ENCODE measurements at regions not wholly inside any gene's neighbourhood (a gene's known extent, or its start where the extent isn't known, plus 50 kb on each side); places are given as distances from the start of the nearest gene placed in this dataset.

GRCh38 chr12:131345521-131346436, 365.1 kb upstream of the SFSWAP start:
- DNase-seq (ENCODE audit: low read depth in 1 of 2, low spot score in 1 of 2) = no peak
- in situ Hi-C loops (cut with HindIII; ENCODE audit: low pct_unique_long_range_greater_than_20kb, low sequenced_read_pairs) = no loop called here
- no peak for TF ChIP-seq JUND (IDR thresholded peaks at IDR 0.05; ENCODE audit: low read depth)

GRCh38 chr12:131346555-131347344, 364.1 kb upstream of the SFSWAP start:
- in situ Hi-C loops (cut with HindIII; ENCODE audit: low pct_unique_long_range_greater_than_20kb, low sequenced_read_pairs) = no loop called here
- no peak for DNase-seq (ENCODE audit: low read depth in 1 of 2, low spot score in 1 of 2)
- TF ChIP-seq JUND (IDR thresholded peaks at IDR 0.05; ENCODE audit: low read depth) = no peak

GRCh38 chr12:131347345-131347714, 363.6 kb upstream of the SFSWAP start:
- no peak for DNase-seq (ENCODE audit: low read depth in 1 of 2, low spot score in 1 of 2)
- no peak for TF ChIP-seq JUND (IDR thresholded peaks at IDR 0.05; ENCODE audit: low read depth)
- in situ Hi-C loops (cut with HindIII; ENCODE audit: low pct_unique_long_range_greater_than_20kb, low sequenced_read_pairs) = no loop called here

- in situ Hi-C loops (cut with HindIII; ENCODE audit: low pct_unique_long_range_greater_than_20kb, low sequenced_read_pairs) = no loop called here
- DNase-seq (ENCODE audit: low read depth in 1 of 2, low spot score in 1 of 2) = no peak
- no peak for TF ChIP-seq JUND (IDR thresholded peaks at IDR 0.05; ENCODE audit: low read depth)
These were observed 363.2 kb upstream of the SFSWAP start for GRCh38 chr12:131347732-131348131.

- no peak for TF ChIP-seq JUND (IDR thresholded peaks at IDR 0.05; ENCODE audit: low read depth)
- in situ Hi-C loops (cut with HindIII; ENCODE audit: low pct_unique_long_range_greater_than_20kb, low sequenced_read_pairs) = no loop called here
- no peak for DNase-seq (ENCODE audit: low read depth in 1 of 2, low spot score in 1 of 2)
These were observed 362.7 kb upstream of the SFSWAP start for GRCh38 chr12:131348231-131348630.

- in situ Hi-C loops (cut with HindIII; ENCODE audit: low pct_unique_long_range_greater_than_20kb, low sequenced_read_pairs) = no loop called here
- no peak for DNase-seq (ENCODE audit: low read depth in 1 of 2, low spot score in 1 of 2)
- no peak for TF ChIP-seq JUND (IDR thresholded peaks at IDR 0.05; ENCODE audit: low read depth)
These were observed 362.2 kb upstream of the SFSWAP start for GRCh38 chr12:131348646-131349045.

- no peak for TF ChIP-seq JUND (IDR thresholded peaks at IDR 0.05; ENCODE audit: low read depth)
- no peak for DNase-seq (ENCODE audit: low read depth in 1 of 2, low spot score in 1 of 2)
- in situ Hi-C loops (cut with HindIII; ENCODE audit: low pct_unique_long_range_greater_than_20kb, low sequenced_read_pairs) = no loop called here
These were observed 361.3 kb upstream of the SFSWAP start for GRCh38 chr12:131349397-131350127.

GRCh38 chr12:131350943-131351318, 360.0 kb upstream of the SFSWAP start:
- TF ChIP-seq JUND (IDR thresholded peaks at IDR 0.05; ENCODE audit: low read depth) = no peak
- DNase-seq (ENCODE audit: low read depth in 1 of 2, low spot score in 1 of 2) = no peak
- in situ Hi-C loops (cut with HindIII; ENCODE audit: low pct_unique_long_range_greater_than_20kb, low sequenced_read_pairs) = no loop called here

- no peak for TF ChIP-seq JUND (IDR thresholded peaks at IDR 0.05; ENCODE audit: low read depth)
- peak in 1 of 2 experiments; percentile 34 for DNase-seq (ENCODE audit: low read depth in 1 of 2, low spot score in 1 of 2)
- in situ Hi-C loops (cut with HindIII; ENCODE audit: low pct_unique_long_range_greater_than_20kb, low sequenced_read_pairs) = no loop called here
These were observed 359.4 kb upstream of the SFSWAP start for GRCh38 chr12:131351319-131352028.

- in situ Hi-C loops (cut with HindIII; ENCODE audit: low pct_unique_long_range_greater_than_20kb, low sequenced_read_pairs) = no loop called here
These were observed 358.5 kb upstream of the SFSWAP start for GRCh38 chr12:131352296-131352900.

GRCh38 chr12:131353376-131353775, 357.5 kb upstream of the SFSWAP start:
- no peak for DNase-seq (ENCODE audit: low read depth in 1 of 2, low spot score in 1 of 2)
- in situ Hi-C loops (cut with HindIII; ENCODE audit: low pct_unique_long_range_greater_than_20kb, low sequenced_read_pairs) = no loop called here
- no peak for TF ChIP-seq JUND (IDR thresholded peaks at IDR 0.05; ENCODE audit: low read depth)

More at GRCh38 chr12:131352296-131352900, 358.5 kb upstream of the SFSWAP start:
- no peak for DNase-seq (ENCODE audit: low read depth in 1 of 2, low spot score in 1 of 2)
- no peak for TF ChIP-seq JUND (IDR thresholded peaks at IDR 0.05; ENCODE audit: low read depth)

GRCh38 chr12:131353826-131354225, 357.1 kb upstream of the SFSWAP start:
- no peak for TF ChIP-seq JUND (IDR thresholded peaks at IDR 0.05; ENCODE audit: low read depth)
- no peak for DNase-seq (ENCODE audit: low read depth in 1 of 2, low spot score in 1 of 2)
- in situ Hi-C loops (cut with HindIII; ENCODE audit: low pct_unique_long_range_greater_than_20kb, low sequenced_read_pairs) = no loop called here

Data from T47D (cell line).